NCI-H526 (cell line): ENCODE measurements at regions not wholly inside any gene's neighbourhood (a gene's known extent, or its start where the extent isn't known, plus 50 kb on each side); places are given as distances from the start of the nearest gene placed in this dataset.
"Not testable (repeated sequence)": the region's sequence is repeated elsewhere in the genome, so short reads cannot be mapped to it uniquely, and the experiment has no call there.

ENCODE experiments used
- DNase-seq, 2 experiments: peaks; one replicate each; lab custom pipeline; 2025; lab: John Stamatoyannopoulos, UW

DNA sequence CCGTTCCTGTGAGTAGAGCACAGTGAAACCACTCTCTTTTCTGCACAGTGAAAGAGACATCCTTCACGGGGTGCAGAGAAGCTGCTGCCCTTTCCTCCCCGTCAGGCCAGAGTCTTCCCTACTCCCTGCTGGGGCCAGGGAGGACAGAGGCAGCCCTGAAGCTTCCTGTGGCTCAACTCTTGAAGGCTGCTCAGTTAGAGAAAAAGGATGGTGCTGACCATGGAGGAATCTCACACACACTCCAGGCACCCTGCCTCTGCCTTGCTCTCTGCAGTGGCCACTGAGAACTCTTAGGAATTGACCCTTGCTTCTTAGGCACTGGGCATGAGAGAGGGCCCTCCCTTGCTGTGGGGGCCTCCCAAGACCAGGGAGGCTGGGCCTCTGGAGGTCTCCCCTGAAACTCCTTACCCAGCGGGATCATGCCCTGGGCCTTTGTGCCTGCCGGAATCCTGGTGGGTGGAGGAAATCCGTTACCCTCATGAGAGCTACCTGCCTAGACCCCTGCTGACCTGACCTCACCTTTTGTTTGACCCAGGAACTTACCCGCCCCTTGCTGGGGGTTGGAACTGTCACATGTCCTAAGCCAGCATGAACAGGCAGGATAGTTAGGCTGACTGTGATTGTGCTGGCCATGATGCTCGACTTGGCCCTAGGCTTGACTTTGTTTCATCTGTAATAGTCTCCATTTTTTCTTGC, 65.0 kb upstream of the CD93 start:
- DNase-seq = no peak

DNA sequence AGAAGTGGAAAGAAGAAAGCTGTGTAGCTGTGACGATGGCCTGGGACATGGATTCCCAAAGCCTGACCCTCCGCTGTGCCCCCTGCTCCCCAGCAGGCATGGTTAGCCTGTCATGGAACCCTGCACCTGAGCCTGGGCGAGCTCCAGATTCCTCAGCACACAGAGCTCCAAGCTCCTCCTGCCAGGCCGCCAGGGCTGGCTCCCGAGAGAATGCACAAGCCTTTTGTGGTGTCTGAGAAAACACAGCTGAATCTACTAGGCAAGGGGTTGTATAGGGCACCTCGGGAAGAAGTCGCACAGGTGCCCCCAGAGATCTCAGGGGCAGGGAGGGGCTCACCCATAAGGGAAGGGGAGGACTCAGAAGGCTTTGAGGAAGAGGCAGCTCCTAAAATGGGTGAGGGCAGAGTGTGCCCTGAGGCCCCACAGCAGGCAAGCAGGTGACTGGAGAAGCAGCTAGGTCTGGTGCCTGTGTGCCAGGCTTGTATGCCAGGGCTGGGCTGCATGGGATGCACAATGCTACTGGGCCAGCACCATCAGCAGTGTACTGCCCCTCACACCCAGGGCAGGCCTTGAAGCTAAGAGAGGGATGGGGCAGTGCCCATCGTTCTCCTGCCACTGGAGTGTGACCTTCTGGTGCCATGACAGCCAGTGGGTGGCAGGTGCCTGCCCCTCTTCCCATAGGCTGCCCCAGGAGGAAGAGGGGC, 64.3 kb upstream of the CD93 start:
- DNase-seq = no peak

DNA sequence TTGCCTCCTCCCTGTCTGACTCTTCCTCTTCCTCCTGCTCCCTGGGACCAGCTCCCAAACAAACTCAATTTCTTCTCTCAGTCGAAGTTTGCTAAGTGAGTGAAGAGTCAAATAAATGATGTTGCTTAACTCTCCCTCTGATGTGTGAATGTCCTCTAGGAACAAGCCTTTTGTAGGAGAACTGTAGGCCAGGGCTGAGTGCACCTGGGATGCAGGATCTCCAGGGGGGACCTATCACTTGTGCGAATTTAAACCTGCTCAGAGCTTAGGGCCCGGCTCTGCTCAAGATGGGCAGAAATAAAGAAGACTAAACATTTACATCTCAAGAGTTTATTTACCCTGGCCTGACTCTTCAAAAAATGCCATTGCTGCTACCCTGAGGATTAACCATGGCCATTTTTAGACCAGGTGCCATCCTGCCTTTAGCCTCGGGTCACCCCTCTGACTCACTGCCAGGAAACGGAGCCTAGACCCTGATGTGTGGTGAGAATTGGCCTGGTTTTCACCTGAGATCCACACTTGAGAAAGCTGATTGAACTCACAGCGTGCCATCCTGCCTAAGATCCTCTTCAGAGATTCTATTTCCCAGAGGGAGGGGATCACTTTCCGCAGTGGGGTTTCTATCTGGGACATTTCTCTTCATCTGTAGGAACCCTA, 63.6 kb upstream of the CD93 start:
- DNase-seq = no peak

DNA sequence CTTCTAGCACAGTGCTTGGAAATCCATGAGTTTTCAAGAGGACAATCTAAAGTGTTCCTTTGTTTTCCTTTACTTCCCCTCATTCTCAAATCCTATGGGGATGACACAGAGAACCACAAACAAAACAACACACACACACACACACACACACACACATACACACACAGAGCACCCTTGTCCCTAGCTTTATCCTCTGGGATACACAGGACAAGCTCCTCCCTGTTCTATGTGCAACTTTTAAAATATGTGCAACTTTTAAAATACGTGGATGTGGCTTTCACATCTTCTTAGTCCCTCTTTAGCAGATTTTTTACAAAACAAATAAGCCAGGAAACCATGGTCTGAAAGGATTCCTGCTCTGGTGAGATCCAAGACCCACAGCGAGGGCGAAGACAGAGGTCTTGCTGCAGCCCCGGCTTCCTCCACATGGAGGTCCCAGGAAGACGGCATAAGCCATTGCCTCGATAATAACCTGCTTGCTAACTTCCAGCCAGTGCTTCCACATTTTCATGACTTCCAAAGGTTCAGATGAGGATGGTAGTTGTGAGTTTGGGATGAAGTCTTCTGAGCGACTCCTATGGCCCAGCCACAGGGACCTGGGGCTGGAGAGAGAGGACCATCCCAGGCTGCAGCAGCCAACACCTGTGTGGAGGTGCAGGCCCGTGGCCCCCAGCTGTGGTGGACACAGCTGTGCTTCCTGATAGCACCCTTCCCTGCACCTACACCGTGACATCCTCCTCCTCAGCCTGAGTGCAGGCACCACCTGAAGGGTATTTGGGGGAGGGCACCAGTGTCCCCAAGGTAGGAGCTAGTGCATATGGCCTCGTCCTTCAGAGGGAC, 62.8 kb upstream of the CD93 start:
- DNase-seq = no peak

DNA sequence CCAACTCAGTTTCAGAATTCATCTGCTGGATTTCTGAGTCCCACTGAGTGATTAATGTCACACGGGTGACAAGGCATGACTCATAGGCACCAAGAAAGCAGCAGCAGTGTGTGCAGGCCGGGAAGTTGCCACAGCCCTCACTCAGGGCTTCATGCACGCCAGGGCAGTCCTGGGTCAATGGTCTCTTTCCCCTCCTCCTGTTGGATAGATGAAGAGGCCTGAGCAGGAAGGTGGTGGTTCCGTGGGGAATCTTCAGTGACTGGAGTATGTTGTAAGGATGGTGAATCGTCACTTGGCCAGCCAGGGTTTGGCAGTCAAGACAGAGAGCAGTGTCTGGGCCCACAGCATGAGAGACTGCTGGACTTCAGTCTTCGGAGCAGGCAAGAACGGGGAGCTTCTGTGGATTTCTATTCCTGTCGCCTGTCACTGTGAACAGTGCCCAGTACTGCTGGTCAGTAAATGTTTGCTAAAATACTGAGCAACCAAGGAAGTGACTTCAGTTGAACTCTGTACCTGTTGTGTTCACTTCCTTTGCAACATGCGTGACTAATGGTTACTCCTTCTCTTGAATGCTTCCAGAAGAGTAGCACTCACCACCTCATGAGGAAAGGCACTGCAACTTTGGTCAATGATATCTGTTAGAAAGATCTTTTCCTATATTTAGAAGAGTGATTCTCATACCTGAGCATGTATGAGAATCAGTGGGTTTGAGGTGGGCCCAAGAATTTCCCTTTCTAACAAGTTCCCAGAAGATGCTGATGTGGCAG, 62.0 kb upstream of the CD93 start:
- DNase-seq = no peak

DNA sequence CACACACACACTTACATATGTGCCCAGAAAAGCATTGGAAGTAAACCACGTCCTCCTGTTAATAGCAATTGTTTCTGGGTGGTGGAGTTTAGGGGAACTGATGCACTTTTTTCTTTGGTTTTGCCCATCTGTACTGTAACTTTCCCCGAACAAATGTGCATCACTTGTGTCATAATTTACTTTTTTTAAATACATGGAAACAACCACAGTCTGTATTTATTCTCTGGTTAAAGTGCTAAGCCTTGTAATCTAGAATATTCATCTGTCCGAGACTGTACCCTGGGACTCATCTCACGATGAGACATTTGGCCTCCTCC, 61.5 kb upstream of the CD93 start:
- no peak for DNase-seq

DNA sequence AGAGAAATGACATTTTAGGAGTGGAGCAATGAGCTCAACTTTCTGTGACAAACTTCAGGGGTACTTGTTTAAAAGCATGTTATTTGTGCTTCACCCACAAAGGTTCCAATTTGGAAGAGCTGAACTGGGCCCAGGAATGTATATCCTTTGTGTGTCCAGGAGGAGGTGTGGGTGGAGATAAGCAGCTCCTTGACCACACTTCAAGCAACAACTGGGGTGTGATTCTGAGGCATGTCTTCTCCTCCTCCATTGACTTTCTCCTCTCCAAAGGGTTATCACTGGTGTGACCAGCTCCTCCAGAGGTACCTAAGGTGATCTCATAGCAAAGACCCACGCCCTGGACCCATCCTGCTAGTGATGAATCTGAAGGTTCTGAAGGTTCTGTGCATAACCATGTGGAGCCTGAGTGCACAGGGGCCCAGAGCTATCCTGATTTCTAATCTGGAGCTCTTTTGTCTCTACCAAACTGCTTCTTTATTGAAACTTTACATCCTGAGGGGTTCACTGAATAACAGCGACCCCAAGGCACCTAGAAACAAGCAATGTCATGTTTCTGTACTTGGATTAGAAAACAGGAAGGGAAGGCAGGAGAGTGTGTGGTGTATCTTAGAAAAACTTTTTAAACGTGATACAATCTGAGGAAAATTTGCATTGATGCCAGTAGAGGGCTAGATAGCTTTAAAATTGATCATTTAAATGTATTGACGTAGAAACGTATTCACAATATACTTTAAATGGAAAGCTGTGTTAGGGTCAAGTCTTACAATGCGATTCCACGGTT, 60.9 kb upstream of the CD93 start:
- DNase-seq = no peak

DNA sequence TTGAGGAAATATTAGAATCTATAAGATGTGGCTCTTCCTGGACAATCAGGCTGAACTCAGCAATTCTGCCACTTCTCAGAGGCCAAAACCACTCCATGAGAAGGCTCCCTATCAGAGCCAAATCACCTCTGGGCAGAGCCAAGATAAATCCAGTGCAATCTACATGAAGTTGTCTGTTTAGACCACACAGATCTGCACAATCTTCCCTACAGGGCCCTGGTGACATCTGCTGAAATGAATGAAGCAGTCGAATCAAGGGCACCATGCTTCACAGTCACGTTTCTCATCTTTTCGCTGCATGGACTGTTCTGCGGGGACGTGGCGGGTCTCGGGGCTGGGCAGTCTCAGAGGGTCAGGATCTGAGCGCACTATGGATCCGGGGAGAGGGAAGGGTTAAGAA, 60.1 kb upstream of the CD93 start:
- DNase-seq = no peak

DNA sequence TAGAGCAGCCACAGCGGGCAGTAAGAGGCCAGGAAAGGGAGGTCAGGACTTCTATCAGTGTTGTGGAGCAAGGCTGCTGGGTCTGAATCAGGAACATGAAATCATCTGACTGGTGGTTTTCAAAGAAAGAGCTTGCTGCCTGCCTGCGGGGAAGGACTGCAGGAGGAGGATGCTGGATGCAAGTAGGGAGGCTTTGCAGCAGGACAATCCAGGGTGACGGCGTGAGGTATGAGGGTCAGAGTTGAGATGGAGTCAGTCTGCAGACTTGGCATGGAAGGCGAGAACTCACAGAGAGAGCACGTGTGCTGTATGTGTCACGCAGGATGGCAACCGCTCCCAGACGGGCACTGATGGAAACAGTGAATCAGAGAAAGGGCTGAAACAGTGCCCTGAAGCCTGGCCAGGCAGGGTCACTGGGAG, 59.2 kb upstream of the CD93 start:
- DNase-seq = no peak

DNA sequence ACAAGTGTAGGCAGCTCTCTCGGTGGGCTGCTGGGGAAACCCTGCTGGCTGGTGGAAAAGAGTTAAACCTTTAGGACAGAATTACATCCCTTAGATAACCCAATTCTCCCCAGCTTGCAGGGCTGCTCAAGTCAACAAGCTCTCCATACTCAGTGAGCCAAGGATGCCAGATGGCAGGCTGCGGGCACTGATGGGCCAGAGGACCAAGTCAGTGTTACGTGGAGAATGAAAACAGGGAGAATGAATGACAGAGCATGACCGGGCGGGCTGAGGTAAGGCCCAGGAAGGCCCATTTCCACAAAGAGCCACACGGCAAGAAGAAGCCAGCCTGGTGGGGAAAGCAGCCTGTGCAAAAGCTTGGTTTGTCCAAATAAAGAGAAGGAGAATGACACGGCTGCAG, 58.7 kb upstream of the CD93 start:
- no peak for DNase-seq

DNA sequence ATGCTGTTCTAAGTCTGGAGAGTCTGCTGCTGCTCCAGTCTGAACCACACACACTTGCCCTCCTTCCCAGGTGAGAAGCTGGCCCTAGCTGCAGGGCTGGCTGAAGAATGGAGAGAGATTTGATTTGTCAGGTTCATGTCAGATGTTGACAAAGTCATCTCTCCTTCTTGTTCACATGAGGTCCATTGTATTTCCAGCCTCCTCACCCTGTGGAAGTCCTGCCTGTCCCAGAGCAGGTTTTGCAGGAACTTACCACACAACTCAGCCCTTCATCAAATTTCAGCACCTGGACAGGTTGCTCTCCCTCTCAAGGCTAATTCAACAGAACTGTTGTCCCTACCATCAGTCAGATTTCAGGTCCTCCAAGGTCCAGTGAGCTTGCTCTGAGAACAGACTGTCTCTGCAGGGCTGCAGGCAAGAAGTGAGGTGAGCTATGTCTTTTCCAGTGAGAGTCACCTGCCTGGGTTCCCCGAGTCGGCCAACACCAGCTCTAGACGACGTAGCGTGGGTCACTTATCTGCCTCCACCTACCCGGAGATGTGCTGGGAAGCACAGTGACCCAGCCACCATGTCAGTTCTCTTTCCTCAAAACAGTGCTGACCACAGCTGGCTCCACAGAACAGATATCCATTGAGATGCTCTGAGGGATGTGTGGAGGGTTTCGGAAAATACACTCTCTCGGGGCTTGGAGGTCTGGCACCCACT, 58.0 kb upstream of the CD93 start:
- DNase-seq = no peak

DNA sequence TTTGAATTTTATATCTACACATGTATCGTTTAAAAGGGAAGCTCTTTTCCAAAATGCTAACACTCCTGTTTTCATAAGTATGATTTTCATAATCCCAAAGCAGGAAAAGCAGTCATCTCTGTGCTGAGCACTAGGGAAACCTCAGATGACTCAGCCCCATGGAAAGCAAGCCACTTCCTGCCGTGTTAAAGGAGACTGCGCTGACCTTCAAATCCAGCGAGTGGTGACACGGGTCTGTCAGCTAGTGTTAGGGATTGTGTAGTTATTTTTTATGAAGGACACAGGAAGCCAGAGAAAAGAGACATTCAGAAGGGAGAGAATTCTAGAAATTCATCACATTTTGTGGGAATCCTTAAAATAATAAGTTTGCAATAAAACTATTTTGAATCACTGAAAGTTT, 57.0 kb upstream of the CD93 start:
- no peak for DNase-seq

DNA sequence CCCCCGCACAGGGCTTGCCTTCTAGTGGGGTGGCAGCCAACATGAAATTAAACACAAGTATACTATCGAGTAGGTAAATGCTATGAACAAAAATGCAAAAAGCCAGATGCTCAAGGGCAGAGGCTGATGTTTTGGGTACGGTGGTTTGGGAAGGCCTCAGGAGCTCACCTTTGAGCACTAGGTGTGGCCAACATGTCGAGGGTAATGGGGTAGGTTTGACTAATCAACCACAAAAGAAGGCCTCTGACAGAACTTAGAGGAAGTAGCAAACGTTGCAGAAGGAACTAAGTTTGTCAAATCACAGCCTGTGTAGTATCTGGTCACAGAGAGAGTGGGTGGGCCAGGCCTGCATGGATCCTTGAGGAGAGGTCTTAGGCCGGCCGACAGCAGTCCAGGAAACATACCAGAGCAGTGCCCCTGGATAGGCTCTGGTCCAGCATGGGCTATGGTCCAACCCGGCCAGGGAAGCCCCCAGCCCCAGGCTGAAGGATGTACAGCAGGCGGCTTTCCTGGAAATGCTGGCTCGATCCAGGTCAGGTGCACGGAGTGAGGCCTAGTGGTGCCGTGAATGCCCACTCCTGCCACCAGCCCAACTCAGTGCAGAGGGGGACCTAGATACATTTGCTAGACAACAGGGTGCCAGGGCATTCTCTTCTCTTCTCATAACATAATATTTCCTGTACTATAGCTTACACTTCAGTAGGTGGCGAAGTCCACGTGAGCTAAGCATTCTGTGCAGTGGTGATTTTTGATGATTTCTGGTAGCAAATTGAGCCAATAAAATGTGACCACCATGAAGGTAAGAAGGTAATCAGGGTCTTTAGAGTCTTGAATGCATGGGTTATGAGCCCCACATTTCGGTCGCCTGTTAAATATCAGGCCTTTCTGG, 56.3 kb upstream of the CD93 start:
- no peak for DNase-seq

DNA sequence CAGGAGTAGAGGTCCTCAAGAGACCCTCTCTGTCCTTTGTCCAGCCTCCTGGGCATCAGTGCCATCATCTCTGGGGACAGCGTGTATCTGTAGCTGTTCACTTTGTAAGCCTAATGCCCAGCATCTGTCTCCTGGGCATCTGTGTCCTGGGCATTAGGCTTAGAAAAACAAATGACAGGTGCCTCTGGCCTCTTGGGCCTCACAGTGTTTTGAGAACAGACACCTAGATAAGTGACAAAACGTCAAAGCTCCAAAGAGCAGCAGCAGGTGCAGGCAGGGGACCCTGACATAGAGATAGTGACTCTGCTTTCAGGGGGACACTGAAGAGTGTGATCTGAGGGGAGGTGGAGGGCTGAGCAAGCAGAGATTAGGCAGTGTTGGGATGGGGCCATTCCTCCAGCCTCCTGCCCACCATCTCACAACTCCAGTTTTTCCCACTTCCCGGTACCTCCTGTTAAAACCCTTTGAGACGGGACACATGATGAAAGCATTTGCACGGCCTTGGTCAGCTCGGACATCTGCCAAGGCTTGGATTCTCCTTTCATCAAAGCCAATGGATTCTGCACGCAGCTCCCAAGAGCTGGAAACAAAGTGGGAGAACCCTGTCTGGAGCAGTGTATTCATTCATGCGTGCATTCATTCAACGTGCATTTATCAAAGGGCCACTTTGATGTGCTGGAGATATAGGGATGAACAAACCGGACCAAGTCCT, 55.5 kb upstream of the CD93 start:
- no peak for DNase-seq

DNA sequence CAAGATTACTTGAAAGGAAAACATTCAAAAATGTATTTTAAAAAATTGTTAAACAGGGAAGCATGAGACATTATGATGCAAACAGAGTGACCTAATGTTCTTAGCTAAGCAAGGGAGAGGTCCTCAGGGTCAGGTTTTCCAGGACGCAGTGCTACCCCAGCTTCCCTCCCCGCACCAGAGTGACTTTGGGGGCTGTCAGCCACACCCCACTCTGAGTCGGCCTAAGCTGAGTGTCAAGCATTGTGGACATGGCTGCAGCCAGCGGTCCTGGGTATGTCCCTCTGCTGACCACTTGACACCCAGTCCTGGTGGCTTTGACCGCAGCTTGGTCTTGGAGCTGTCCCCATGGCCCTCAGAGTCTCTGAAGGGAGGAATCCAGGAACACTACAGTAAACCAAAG, 54.9 kb upstream of the CD93 start:
- no peak for DNase-seq

DNA sequence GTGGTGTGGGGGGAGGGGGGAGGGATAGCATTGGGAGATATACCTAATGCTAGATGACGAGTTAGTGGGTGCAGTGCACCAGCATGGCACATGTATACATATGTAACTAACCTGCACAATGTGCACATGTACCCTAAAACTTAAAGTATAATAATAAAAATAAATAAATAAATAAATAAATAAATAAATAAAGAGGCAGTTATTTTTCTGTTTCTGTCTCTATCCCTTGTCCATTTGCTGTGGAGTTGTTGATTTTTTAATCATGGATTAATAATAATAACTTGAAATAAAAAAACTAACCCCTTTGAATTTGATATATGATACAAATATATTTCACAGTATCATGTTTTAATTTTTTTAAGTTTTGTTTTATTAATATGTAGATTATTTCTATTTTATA, 53.9 kb upstream of the CD93 start:
- DNase-seq = not testable (repeated sequence)

DNA sequence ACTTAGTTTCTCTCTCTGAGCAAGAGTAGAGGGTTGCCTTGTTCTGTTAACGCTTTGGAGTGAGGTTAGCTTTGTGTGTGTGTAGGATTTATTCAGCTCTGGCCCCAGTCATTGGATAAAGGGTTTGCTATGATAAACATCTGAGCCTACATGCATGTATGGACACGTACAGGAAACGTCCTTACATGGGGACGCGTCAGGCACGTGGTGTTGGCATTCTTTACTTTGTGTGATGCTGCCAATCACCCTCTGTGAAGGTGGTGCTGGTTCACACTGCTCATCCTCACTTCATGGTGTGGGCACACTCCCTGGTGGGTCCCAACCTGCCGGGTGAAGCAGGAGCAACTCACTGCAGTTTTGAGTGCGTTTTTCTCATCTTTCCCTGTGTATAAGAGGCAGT, 53.4 kb upstream of the CD93 start:
- peak; percentile 28 to 44 for DNase-seq

DNA sequence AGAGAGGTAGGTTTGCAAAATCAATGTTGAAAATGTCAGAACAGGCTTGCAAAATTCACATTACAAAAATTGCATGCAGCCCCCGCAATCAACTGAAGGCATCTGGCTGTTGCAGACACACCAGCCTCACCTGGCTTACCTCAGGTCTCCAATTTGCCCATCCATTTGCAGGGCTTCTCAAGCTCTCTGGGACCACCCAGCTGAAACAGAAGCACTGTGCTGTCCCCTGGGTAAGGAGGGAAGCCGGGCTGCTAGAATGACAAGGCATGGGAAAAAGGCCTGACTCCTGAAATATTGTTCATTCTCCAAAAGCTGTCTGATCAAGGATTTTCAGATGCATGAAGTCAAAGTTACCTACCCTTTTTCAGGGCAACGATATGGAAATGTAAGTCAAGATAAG, 52.6 kb upstream of the CD93 start:
- DNase-seq = no peak

DNA sequence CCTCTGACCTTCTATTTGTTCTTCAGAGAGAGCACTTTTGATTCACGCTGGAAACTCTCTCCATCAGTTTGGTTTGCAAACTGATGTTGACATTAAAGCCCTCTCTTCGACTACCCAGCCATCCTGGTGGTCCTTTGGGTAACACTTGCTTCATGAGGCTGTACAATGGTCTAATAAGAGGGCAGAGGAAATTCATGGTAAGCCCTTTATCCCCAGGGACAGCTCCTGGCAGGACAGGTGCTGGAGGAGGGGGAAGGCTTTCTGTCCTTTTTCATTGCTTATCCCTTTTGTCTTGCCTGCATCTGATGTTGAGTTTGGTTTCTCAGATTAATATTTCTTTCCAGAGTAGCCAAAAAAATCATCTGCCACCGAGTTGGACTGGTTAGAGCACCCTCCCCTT, 52.1 kb upstream of the CD93 start:
- no peak for DNase-seq
